COLO668 (cell line): ENCODE measurements at regions not wholly inside any gene's neighbourhood (a gene's known extent, or its start where the extent isn't known, plus 50 kb on each side); places are given as distances from the start of the nearest gene placed in this dataset.

Source experiments
- DNase-seq: peaks from one replicate; lab custom pipeline; 2025; ENCODE audit not compliant: unreplicated experiment; lab: John Stamatoyannopoulos, UW

- DNase-seq: no peak
Measured at GRCh38 chr1:223486932-223487886, 94.0 kb downstream of the CCDC185 start.

DNA sequence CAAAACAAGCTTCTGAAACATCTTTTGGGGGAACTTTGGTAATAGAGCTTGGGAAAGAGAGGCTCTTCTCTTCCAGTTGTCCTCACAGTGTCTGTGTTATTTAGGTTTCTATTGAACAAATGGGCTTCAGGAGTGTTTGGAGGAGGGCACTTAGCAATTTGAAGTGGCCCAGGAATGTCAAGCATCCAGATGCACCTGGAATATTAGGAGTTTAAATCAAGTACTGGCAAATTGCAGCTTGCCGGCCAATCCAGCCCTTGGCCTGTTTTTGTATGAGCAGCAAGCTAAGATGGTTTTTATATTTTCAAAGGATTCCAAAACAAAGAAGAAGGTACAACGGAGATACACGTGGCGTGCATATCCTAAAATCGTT, 94.7 kb downstream of the CCDC185 start:
- DNase-seq: no peak

DNA sequence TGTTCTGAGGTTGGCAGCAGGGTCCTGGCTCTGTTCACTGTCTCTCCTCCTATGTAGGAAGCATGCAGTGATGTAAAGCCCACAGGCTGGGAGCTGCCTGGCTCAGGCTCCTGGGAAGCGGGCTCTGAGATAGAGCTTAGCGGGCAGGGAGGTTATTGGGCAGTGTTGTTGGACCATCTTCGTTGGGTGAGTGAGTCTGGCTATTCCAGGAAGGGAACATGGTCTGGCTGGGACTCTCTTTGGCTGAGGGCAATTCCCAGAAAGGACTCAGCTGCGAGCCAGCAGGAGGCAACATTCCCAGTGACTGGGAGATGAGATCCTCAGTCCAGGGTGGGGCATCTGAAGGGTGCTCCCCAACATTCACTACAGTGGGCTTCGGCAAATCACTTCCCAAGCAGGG, 96.2 kb downstream of the CCDC185 start:
- no peak for DNase-seq

DNA sequence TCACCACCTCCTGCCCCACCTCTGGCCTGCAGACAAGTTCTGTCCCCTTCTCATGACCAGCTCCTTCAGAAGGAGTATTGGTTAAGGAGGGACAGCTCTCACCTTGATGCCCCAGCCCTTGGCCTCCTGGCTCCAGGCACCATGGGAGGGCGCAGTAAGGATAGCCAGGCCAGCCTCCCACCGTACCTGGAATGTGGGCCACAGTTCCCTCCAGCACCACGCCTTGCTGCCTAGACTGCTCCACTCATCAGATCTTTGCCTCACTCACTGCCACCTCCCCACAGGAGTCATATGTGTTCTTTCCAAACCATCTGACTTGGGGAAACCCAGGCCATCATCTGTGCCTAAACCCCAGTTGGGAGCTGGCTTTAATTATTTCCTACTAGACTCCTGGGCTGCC, 97.0 kb downstream of the CCDC185 start:
- DNase-seq: no peak
